ENCODE measurements at regions not wholly inside any gene's neighbourhood (a gene's known extent, or its start where the extent isn't known, plus 50 kb on each side); places are given as distances from the start of the nearest gene placed in this dataset.
A peak's percentile ranks its signal among the peaks of the same experiment; 100 is the strongest.

- no peak for TF ChIP-seq CTCF (conservative IDR thresholded peaks at IDR 0.05; ENCODE audit: low read length)
- DNase-seq (ENCODE audit: low read depth) = no peak
- no peak overlapping the region for H3K4me3 ChIP-seq (ENCODE audit: low read length)
These were observed 400.3 kb downstream of the CD109 start for GRCh38 chr6:74096329-74096728.

GRCh38 chr6:74093361-74093760 lies 397.4 kb downstream of the CD109 start:
- no peak for DNase-seq (ENCODE audit: low read depth)
- no peak overlapping the region for H3K4me3 ChIP-seq (ENCODE audit: low read length)
- no peak for TF ChIP-seq CTCF (conservative IDR thresholded peaks at IDR 0.05; ENCODE audit: low read length)

GRCh38 chr6:74091794-74092157 lies 395.8 kb downstream of the CD109 start:
- no peak for DNase-seq (ENCODE audit: low read depth)
- no peak for TF ChIP-seq CTCF (conservative IDR thresholded peaks at IDR 0.05; ENCODE audit: low read length)
- no peak overlapping the region for H3K4me3 ChIP-seq (ENCODE audit: low read length)

GRCh38 chr6:74091136-74091793 lies 395.3 kb downstream of the CD109 start:
- H3K4me3 ChIP-seq (ENCODE audit: low read length) = no peak overlapping the region

GRCh38 chr6:74087899-74088298 lies 391.9 kb downstream of the CD109 start:
- peak; percentile 74 for DNase-seq (ENCODE audit: low read depth)
- H3K4me3 ChIP-seq (ENCODE audit: low read length) = no peak overlapping the region
- peak; percentile 63 for TF ChIP-seq CTCF (conservative IDR thresholded peaks at IDR 0.05; ENCODE audit: low read length)

More at GRCh38 chr6:74091136-74091793, 395.3 kb downstream of the CD109 start:
- peak; percentile 85 for TF ChIP-seq CTCF (conservative IDR thresholded peaks at IDR 0.05; ENCODE audit: low read length)
- DNase-seq (ENCODE audit: low read depth) = peak; percentile 58

GRCh38 chr6:74075896-74076295 lies 379.9 kb downstream of the CD109 start:
- no peak overlapping the region for H3K4me3 ChIP-seq (ENCODE audit: low read length)
- no peak for TF ChIP-seq CTCF (conservative IDR thresholded peaks at IDR 0.05; ENCODE audit: low read length)
- peak; percentile 61 for DNase-seq (ENCODE audit: low read depth)

GRCh38 chr6:74075323-74075722 lies 379.3 kb downstream of the CD109 start:
- peak; percentile 95 for DNase-seq (ENCODE audit: low read depth)
- H3K4me3 ChIP-seq (ENCODE audit: low read length) = no peak overlapping the region
- TF ChIP-seq CTCF (conservative IDR thresholded peaks at IDR 0.05; ENCODE audit: low read length) = no peak

Data from AG10803 (cell line).